Epithelial cell of esophagus (primary cell): ENCODE measurements at regions not wholly inside any gene's neighbourhood (a gene's known extent, or its start where the extent isn't known, plus 50 kb on each side); places are given as distances from the start of the nearest gene placed in this dataset.
"Not testable (repeated sequence)": the region's sequence is repeated elsewhere in the genome, so short reads cannot be mapped to it uniquely, and the experiment has no call there.

ENCODE experiments used
- DNase-seq: peaks from one replicate; pipeline ENCODE4 v3.0.0; 2010; ENCODE audit warnings: low read depth
- H3K4me3 ChIP-seq: 2 replicates; pipeline ENCODE4 v1.5.1; 2011; ENCODE audit warnings: mild to moderate bottlenecking, low read length, control low read depth
- TF ChIP-seq, protein P1 (sequence below): IDR thresholded peaks from 2 replicates; pipeline ENCODE4 v1.5.1; 2011; ENCODE audit warnings: low read depth, mild to moderate bottlenecking, low read length, control low read depth, inconsistent platforms; ENCODE audit not compliant: insufficient read depth; ENCODE audit errors: missing control alignments

GRCh38 chr13:60230593-60230992, 66.9 kb upstream of the DIAPH3 start:
- H3K4me3 ChIP-seq = no peak overlapping the region
- TF ChIP-seq, protein P1, sequence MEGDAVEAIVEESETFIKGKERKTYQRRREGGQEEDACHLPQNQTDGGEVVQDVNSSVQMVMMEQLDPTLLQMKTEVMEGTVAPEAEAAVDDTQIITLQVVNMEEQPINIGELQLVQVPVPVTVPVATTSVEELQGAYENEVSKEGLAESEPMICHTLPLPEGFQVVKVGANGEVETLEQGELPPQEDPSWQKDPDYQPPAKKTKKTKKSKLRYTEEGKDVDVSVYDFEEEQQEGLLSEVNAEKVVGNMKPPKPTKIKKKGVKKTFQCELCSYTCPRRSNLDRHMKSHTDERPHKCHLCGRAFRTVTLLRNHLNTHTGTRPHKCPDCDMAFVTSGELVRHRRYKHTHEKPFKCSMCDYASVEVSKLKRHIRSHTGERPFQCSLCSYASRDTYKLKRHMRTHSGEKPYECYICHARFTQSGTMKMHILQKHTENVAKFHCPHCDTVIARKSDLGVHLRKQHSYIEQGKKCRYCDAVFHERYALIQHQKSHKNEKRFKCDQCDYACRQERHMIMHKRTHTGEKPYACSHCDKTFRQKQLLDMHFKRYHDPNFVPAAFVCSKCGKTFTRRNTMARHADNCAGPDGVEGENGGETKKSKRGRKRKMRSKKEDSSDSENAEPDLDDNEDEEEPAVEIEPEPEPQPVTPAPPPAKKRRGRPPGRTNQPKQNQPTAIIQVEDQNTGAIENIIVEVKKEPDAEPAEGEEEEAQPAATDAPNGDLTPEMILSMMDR = no peak
- DNase-seq = peak; percentile 4

- no peak overlapping the region for H3K4me3 ChIP-seq
- TF ChIP-seq, protein P1 = no peak
- no peak for DNase-seq
These were observed 78.4 kb upstream of the DIAPH3 start for GRCh38 chr13:60242043-60242595.

DNA sequence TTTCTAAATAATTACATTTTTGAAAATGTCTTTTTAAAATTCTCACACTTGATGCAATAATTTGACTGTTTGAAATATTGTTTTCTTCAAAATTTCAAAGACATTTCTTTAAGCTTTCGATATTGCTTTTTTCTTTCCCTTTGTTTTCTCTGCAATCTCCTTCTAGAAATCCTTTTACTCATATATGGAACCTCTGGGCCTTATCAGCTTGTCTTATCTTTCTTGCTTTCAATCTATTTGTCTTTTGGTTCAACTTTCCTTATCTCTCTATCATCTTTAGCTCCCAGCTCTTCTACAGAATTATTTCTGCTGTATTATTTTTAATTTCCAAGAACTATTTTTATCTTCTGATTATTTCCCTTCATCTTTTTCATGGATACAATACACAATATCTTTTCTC, 80.7 kb upstream of the DIAPH3 start:
- DNase-seq = no peak
- TF ChIP-seq, protein P1 = no peak

GRCh38 chr13:60251419-60251818, 87.7 kb upstream of the DIAPH3 start:
- DNase-seq, H3K4me3 ChIP-seq: not testable (repeated sequence)

More for the DNA sequence above, 80.7 kb upstream of the DIAPH3 start:
- H3K4me3 ChIP-seq = no peak overlapping the region

DNA sequence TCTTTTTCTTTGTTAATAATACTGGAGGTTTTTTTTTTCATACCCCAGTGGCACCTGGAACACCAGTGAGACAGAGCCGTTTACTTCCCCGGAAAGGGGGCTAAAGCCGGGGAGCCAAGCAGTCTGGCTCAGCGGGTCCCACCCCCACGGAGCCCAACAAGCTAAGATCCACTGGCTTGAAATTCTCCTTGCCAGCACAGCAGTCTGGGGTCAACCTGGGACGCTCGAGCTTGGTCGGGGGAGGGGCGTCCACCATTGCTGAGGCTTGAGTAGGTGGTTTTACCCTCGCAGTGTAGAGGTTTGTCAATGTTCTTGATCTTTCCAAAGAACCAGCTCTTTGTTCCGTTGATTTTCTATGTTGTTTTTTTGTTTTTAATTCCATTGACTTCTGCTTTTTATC, 94.6 kb upstream of the DIAPH3 start:
- DNase-seq = no peak
- TF ChIP-seq, protein P1 = no peak
- no peak overlapping the region for H3K4me3 ChIP-seq

- H3K4me3 ChIP-seq = no peak overlapping the region
- TF ChIP-seq, protein P1 = no peak
- no peak for DNase-seq
These were observed 96.7 kb upstream of the DIAPH3 start for GRCh38 chr13:60260440-60260839.

GRCh38 chr13:60261432-60262351, 98.0 kb upstream of the DIAPH3 start:
- TF ChIP-seq, protein P1 = no peak
- no peak overlapping the region for H3K4me3 ChIP-seq
- DNase-seq = peak; percentile 14
